ENCODE measurements at regions not wholly inside any gene's neighbourhood (a gene's known extent, or its start where the extent isn't known, plus 50 kb on each side); places are given as distances from the start of the nearest gene placed in this dataset.

DNA sequence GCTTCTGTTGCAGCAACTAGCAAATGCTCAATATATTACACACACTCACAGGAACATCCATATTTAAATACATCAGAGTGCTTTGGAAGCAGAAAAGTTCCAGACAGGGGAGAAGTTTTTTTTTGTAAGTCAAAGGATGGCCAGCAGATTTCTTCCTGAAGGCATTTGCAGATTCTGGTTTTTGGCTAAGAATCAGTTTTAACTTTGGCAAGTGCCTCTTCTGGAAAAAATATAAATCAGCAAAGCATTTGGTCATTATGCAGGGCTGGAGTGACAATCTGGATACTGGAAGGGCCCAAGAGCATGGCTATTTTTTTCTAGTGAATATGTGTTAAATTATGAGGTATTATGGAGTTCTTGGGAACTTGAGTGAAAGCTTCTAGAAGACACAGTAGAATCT lies 495.3 kb upstream of the ARPP21 start:
- TF ChIP-seq POLR2A (IDR thresholded peaks at IDR 0.05; ENCODE audit: low read depth, low read length) = no peak
- no peak for TF ChIP-seq POLR2AphosphoS5 (IDR thresholded peaks at IDR 0.05; ENCODE audit: low read depth, low read length)
- no peak for TF ChIP-seq TAF1 (IDR thresholded peaks at IDR 0.05; ENCODE audit: borderline replicate concordance, low read depth, low read length)

Data from GM12892 (cell line).